ENCODE measurements at regions not wholly inside any gene's neighbourhood (a gene's known extent, or its start where the extent isn't known, plus 50 kb on each side); places are given as distances from the start of the nearest gene placed in this dataset.

DNA sequence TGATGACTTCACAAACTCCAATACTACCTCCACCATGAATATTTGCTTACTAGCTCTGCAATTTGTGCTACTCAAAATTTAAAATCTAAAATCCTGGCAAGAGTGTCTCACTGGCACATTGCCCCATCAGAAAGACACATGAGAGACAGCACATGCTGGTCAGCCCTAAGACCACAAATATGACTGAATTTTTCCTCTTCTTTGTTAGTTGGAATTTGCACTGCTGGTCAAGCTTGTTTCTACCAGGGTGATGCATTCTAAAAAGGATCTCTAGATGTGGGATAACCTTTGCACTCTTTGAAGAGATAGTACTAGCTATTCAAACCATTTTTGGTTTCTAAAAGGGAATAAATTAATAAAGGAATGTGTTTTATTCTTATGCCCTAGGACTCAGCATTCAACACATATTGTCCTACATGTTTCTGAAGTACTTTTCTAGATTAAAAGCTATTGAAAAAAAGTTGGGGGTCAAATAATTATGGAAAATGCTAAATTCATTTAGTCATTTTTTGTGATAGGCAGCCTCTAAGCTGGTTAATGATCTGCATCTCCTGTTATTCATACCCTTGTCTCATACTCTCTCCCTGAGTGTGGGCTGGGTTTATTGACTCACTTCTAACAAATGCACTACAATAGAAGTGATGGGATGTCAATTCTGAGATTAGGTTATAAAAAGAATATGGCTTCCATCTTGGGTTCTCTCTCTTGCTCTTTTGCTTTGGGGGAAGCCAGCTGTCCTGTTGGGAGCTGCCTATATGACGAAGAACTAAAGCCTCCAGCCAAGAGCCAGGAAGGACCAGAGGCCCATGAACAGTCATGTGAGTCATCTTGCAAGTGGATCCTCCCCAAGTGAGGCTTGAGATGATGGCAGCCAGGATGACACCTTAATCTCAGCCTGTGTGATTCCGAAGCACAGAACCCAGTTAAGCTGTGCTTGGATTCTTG, 211.5 kb upstream of the CRY1 start:
- TF ChIP-seq BACH2 (CRISPR knock-in tag; IDR thresholded peaks at IDR 0.05; ENCODE audit: borderline replicate concordance), result no peak
- TF ChIP-seq, protein P1, sequence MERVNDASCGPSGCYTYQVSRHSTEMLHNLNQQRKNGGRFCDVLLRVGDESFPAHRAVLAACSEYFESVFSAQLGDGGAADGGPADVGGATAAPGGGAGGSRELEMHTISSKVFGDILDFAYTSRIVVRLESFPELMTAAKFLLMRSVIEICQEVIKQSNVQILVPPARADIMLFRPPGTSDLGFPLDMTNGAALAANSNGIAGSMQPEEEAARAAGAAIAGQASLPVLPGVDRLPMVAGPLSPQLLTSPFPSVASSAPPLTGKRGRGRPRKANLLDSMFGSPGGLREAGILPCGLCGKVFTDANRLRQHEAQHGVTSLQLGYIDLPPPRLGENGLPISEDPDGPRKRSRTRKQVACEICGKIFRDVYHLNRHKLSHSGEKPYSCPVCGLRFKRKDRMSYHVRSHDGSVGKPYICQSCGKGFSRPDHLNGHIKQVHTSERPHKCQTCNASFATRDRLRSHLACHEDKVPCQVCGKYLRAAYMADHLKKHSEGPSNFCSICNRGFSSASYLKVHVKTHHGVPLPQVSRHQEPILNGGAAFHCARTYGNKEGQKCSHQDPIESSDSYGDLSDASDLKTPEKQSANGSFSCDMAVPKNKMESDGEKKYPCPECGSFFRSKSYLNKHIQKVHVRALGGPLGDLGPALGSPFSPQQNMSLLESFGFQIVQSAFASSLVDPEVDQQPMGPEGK (CRISPR knock-in tag; IDR thresholded peaks at IDR 0.05; ENCODE audit: borderline replicate concordance), result no peak
- no peak for TF ChIP-seq ZFP3 (CRISPR knock-in tag; IDR thresholded peaks at IDR 0.05)
- no peak for TF ChIP-seq OSR1 (CRISPR knock-in tag; IDR thresholded peaks at IDR 0.05)
- no peak for TF ChIP-seq RARB (CRISPR knock-in tag; IDR thresholded peaks at IDR 0.05)
- TF ChIP-seq SNAI2 (CRISPR knock-in tag; IDR thresholded peaks at IDR 0.05), result no peak
- TF ChIP-seq, protein P2, sequence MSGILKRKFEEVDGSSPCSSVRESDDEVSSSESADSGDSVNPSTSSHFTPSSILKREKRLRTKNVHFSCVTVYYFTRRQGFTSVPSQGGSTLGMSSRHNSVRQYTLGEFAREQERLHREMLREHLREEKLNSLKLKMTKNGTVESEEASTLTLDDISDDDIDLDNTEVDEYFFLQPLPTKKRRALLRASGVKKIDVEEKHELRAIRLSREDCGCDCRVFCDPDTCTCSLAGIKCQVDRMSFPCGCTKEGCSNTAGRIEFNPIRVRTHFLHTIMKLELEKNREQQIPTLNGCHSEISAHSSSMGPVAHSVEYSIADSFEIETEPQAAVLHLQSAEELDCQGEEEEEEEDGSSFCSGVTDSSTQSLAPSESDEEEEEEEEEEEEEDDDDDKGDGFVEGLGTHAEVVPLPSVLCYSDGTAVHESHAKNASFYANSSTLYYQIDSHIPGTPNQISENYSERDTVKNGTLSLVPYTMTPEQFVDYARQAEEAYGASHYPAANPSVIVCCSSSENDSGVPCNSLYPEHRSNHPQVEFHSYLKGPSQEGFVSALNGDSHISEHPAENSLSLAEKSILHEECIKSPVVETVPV (CRISPR knock-in tag; IDR thresholded peaks at IDR 0.05), result no peak
- no peak for TF ChIP-seq TCF4 (CRISPR knock-in tag; IDR thresholded peaks at IDR 0.05; ENCODE audit: borderline replicate concordance)
- no peak for TF ChIP-seq ZFP30 (CRISPR knock-in tag; IDR thresholded peaks at IDR 0.05)
- TF ChIP-seq ARNTL (CRISPR knock-in tag; IDR thresholded peaks at IDR 0.05; ENCODE audit: borderline replicate concordance, low read depth), result no peak
